Chondrocyte (in vitro differentiated cells): ENCODE measurements at regions not wholly inside any gene's neighbourhood (a gene's known extent, or its start where the extent isn't known, plus 50 kb on each side); places are given as distances from the start of the nearest gene placed in this dataset.

Source experiments
- DNase-seq: peaks from one replicate; pipeline ENCODE4 v3.0.0; 2021; ENCODE audit warnings: mixed read lengths, low spot score
- H3K27ac Mint-ChIP-seq: one replicate; pipeline ENCODE4 v1.8.0; 2021; ENCODE audit warnings: mild to moderate bottlenecking, moderate library complexity, mixed read lengths; ENCODE audit not compliant: unreplicated experiment
- H3K27me3 Mint-ChIP-seq: 2 replicates; pipeline ENCODE4 v1.8.0; 2021; ENCODE audit warnings: low read depth, mixed read lengths
- H3K36me3 Mint-ChIP-seq: 2 replicates; pipeline ENCODE4 v1.8.0; 2021; ENCODE audit warnings: low read depth, mixed read lengths
- H3K4me1 Mint-ChIP-seq: 2 replicates; pipeline ENCODE4 v1.8.0; 2021; ENCODE audit warnings: low read depth, mild to moderate bottlenecking, mixed read lengths
- H3K4me3 Mint-ChIP-seq: one replicate; pipeline ENCODE4 v1.8.0; 2021; ENCODE audit warnings: mild to moderate bottlenecking, moderate library complexity, mixed read lengths; ENCODE audit not compliant: unreplicated experiment
- H3K9me3 Mint-ChIP-seq: 2 replicates; pipeline ENCODE4 v1.8.0; 2021; ENCODE audit warnings: low read depth, mixed read lengths
- TF ChIP-seq, protein P1 (sequence below): fragments of 200-600 bp; sonication (generic); IDR thresholded peaks from 2 replicates; pipeline ENCODE4 v1.5.0; 2021; ENCODE audit warnings: antibody characterized with exemption, mild to moderate bottlenecking, moderate library complexity

DNA sequence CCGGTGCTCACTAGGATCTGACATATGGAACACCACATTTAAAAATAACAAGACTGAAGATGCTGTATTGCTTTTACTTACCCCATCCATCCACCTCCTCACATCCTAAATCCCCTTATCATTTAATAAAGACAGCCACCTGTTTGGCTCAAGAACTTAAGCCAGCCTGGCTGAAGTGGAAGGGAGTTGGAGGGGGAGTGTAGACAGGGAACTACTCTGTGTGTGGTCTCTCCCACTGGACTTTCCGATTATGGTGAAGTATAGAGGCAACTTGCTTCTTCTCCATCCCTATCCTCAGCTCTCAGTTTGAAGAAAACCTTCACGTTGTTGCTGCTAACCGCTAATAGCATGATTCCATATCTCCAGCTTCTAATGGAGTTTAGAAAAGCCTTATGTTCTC, 313.4 kb downstream of the CDH11 start:
- Mint-ChIP-seq H3K4me1 (peaks cover 14% of the 10 kb centered on the region), H3K9me3 (peaks cover 7% of the 10 kb centered on the region), H3K27ac (no peak overlapping the region), H3K4me3 (no peak overlapping the region), H3K36me3 (no peaks in the 10 kb centered on the region), H3K27me3 (no peaks in the 10 kb centered on the region)
- TF ChIP-seq, protein P1, sequence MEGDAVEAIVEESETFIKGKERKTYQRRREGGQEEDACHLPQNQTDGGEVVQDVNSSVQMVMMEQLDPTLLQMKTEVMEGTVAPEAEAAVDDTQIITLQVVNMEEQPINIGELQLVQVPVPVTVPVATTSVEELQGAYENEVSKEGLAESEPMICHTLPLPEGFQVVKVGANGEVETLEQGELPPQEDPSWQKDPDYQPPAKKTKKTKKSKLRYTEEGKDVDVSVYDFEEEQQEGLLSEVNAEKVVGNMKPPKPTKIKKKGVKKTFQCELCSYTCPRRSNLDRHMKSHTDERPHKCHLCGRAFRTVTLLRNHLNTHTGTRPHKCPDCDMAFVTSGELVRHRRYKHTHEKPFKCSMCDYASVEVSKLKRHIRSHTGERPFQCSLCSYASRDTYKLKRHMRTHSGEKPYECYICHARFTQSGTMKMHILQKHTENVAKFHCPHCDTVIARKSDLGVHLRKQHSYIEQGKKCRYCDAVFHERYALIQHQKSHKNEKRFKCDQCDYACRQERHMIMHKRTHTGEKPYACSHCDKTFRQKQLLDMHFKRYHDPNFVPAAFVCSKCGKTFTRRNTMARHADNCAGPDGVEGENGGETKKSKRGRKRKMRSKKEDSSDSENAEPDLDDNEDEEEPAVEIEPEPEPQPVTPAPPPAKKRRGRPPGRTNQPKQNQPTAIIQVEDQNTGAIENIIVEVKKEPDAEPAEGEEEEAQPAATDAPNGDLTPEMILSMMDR, result no peak
- DNase-seq, result no peak

DNA sequence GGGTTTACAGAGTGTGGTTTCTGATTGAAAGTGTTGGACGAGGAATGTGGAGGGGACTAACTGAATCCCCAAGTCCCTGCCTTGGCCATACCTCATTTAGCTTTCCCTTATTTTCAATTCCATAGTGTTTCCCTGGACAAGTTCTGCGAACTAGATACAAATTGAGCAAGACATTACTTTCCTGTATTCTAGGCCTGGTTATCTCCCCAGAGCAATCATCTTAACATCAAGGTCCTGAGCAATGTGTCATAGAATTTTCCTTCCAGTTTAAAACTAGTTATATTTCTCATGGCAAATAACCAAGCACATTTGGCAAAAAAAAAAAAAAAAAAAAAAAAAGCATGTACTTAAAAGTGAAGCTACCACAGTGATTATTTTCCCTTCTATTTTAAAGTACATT, 330.1 kb downstream of the CDH11 start:
- Mint-ChIP-seq H3K4me3 (no peak overlapping the region), H3K9me3 (no peaks in the 10 kb centered on the region), H3K27me3 (no peaks in the 10 kb centered on the region), H3K27ac (peak overlapping the region; percentile 52), H3K36me3 (no peaks in the 10 kb centered on the region), H3K4me1 (peaks cover 17% of the 10 kb centered on the region)
- TF ChIP-seq, protein P1, result no peak
- DNase-seq, result no peak

DNA sequence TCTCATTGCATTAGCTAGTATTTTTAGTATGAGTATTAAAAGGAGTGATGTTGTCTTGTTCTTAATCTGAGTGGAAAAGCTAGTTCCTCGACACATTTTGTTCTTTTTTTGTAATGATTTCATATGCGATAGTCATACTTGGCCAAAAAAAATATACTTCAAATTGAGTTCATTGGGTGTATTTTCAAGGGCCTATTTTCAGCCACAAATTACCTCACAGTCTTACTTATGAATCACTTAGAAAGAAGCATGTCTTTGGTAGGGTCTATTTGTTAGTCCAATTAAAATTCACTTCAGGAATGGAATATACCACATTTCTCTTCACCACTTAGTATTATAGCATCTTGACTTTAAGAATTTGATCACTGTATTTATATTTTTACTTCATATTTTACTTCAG, 337.2 kb downstream of the CDH11 start:
- no peaks in the 10 kb centered on the region for H3K36me3 Mint-ChIP-seq
- no peaks in the 10 kb centered on the region for H3K27me3 Mint-ChIP-seq
- H3K27ac Mint-ChIP-seq, result no peak overlapping the region
- TF ChIP-seq, protein P1, result no peak
- H3K4me1 Mint-ChIP-seq, result peaks cover 5% of the 10 kb centered on the region
- no peak for DNase-seq
- H3K9me3 Mint-ChIP-seq, result peaks cover 11% of the 10 kb centered on the region
- H3K4me3 Mint-ChIP-seq, result no peak overlapping the region

DNA sequence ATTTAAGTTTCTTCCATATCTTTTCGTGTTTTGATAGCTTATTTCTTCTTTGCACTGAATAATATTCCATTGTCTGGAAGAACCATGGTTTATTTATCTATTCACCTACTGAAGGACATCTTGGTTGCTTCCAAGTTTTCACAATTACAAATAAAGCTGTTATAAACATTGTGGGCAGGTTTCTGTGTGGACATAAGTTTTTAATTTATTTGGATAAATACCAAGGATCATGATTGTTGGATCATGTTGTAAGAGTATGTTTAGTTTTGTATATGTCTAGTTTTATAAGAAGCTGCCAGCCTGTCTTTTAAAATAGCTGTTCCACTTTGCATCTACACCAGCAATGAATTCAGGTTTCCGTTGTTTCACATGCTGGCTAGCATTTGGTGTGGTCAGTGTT, 339.4 kb downstream of the CDH11 start:
- H3K36me3 Mint-ChIP-seq, result no peaks in the 10 kb centered on the region
- H3K4me1 Mint-ChIP-seq, result peaks cover 5% of the 10 kb centered on the region
- TF ChIP-seq, protein P1, result no peak
- H3K27me3 Mint-ChIP-seq, result no peaks in the 10 kb centered on the region
- H3K4me3 Mint-ChIP-seq, result no peak overlapping the region
- peaks cover 11% of the 10 kb centered on the region for H3K9me3 Mint-ChIP-seq
- no peak for DNase-seq
- H3K27ac Mint-ChIP-seq, result no peak overlapping the region

DNA sequence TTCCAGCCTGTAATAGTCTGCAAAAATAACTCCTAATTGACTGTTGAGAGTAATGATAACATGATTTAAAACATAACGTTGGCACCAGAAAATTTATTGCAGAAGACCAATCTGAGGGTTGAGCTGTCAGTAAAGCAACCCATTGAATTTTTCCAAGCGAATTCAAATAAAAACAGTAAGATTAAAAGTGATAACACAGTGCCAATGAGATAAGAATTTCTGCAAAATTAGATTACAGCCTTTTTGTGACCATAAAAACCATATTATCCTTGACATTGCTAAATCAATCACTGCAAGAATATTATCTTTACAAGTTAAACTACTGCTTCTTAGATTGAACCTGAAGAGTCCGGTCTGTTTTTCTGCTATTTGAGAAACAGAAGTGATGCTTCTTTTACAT, 341.4 kb downstream of the CDH11 start:
- Mint-ChIP-seq H3K4me1 (peaks cover 5% of the 10 kb centered on the region), H3K36me3 (no peaks in the 10 kb centered on the region), H3K9me3 (peaks cover 13% of the 10 kb centered on the region), H3K27me3 (no peaks in the 10 kb centered on the region), H3K27ac (no peak overlapping the region), H3K4me3 (no peak overlapping the region)
- TF ChIP-seq, protein P1, result no peak
- no peak for DNase-seq
